Prostate gland (tissue), 2 donors: ENCODE measurements at regions not wholly inside any gene's neighbourhood (a gene's known extent, or its start where the extent isn't known, plus 50 kb on each side); places are given as distances from the start of the nearest gene placed in this dataset.

Experiments
- DNase-seq: peaks from one replicate; pipeline ENCODE4 v3.0.0-alpha.2; 2019; ENCODE audit warnings: low spot score
- H3K27ac ChIP-seq, 2 donors: fragments of 200-600 bp; sonication (generic); 2 replicates each; pipeline ENCODE4 v1.5.1; 2017 to 2019
- H3K27me3 ChIP-seq: fragments of 200-600 bp; sonication (generic); replicated peaks from 2 replicates; pipeline ENCODE4 v1.5.1; 2019; ENCODE audit not compliant: insufficient read depth
- H3K36me3 ChIP-seq, 2 donors: fragments of 200-600 bp; sonication (generic); 1 replicate in 1 of 2; 2 replicates in 1 of 2; pipeline versions ENCODE4 v1.5.1 to v1.8.1; 2017 to 2019
- H3K4me1 ChIP-seq: fragments of 200-600 bp; sonication (generic); replicated peaks from 2 replicates; pipeline ENCODE4 v1.5.1; 2019
- H3K4me3 ChIP-seq, 2 donors: fragments of 200-600 bp; sonication (generic); 2 replicates each; pipeline ENCODE4 v1.5.1; 2017 to 2019
- H3K9me3 ChIP-seq: fragments of 200-600 bp; sonication (generic); 2 replicates; pipeline ENCODE4 v1.5.1; 2017
- CTCF ChIP-seq, 4 experiments: fragments of 200-600 bp in 2 of 4; fragments of 450-650 bp in 2 of 4; sonication (generic) in 2 of 4; IDR thresholded peaks; 1 replicate in 3 of 4; 2 replicates in 1 of 4; pipeline ENCODE4 v1.5.1; 2016 to 2019; ENCODE audit warnings: antibody characterized with exemption in 4 of 4, mild to moderate bottlenecking in 2 of 4, moderate library complexity in 2 of 4
- POLR2A ChIP-seq: fragments of 450-650 bp; IDR thresholded peaks from one replicate; pipeline ENCODE4 v1.6.1; 2016; ENCODE audit warnings: antibody characterized with exemption, mild to moderate bottlenecking
- POLR2AphosphoS5 ChIP-seq: sonication (generic); formaldehyde crosslinking; IDR thresholded peaks from one replicate; pipeline ENCODE4 v1.6.1; 2017; ENCODE audit warnings: antibody characterized with exemption
- WGBS: methylation state at CpG from one replicate; pipeline ENCODE4 v1.1.5; 2018; 5-methylcytosine and 5-hydroxymethylcytosine counted together
- intact Hi-C: fragments of 100-400 bp; cut with DNase I; formaldehyde crosslinking; loops from one replicate; pipeline ENCODE4 v1.14.2; 2022

- peak overlapping the region in 1 of 2 donors; percentile 77 for H3K27ac ChIP-seq
- H3K4me1 ChIP-seq = no peaks in the 10 kb centered on the region
- 77% methylated on average over 5 of the region's 5 CpGs for WGBS
- no peaks in the 10 kb centered on the region for H3K27me3 ChIP-seq
- DNase-seq = no peak
- H3K9me3 ChIP-seq = no peaks in the 10 kb centered on the region
- intact Hi-C loops = loop anchor here (5.0 kb wide), 1 partner anchor 67 kb away; the partner anchor contains the start of gene GRAMD2B
- no peak overlapping the region for H3K4me3 ChIP-seq
- no peaks in the 10 kb centered on the region for H3K36me3 ChIP-seq
- TF ChIP-seq CTCF (IDR thresholded peaks at IDR 0.05) = no peak
- TF ChIP-seq POLR2A = no peak
- no peak for TF ChIP-seq POLR2AphosphoS5
Observed at GRCh38 chr5:126354858-126355731, 68.1 kb upstream of the GRAMD2B start.

- Histone ChIP-seq H3K4me3 (no peak overlapping the region), H3K4me1 (no peaks in the 10 kb centered on the region), H3K36me3 (no peaks in the 10 kb centered on the region), H3K27me3 (no peaks in the 10 kb centered on the region), H3K9me3 (no peaks in the 10 kb centered on the region), H3K27ac (no peak overlapping the region)
- WGBS = 83% methylated on average over 8 of the region's 8 CpGs
- intact Hi-C loops = no loop called here
- no peak for TF ChIP-seq CTCF (IDR thresholded peaks at IDR 0.05)
- TF ChIP-seq POLR2A = no peak
- no peak for TF ChIP-seq POLR2AphosphoS5
- DNase-seq = no peak
Observed at GRCh38 chr5:126355940-126356339, 67.3 kb upstream of the GRAMD2B start.

- WGBS = 61% methylated on average over 4 of the region's 4 CpGs
- no peaks in the 10 kb centered on the region for H3K36me3 ChIP-seq
- no peak for TF ChIP-seq POLR2A
- no peak for TF ChIP-seq CTCF (IDR thresholded peaks at IDR 0.05)
- TF ChIP-seq POLR2AphosphoS5 = no peak
- no peak overlapping the region for H3K4me3 ChIP-seq
- intact Hi-C loops = no loop called here
- DNase-seq = no peak
- no peaks in the 10 kb centered on the region for H3K27me3 ChIP-seq
- no peaks in the 10 kb centered on the region for H3K4me1 ChIP-seq
- H3K9me3 ChIP-seq = no peaks in the 10 kb centered on the region
- no peak overlapping the region for H3K27ac ChIP-seq
Observed at GRCh38 chr5:126357585-126358342, 65.4 kb upstream of the GRAMD2B start.

DNA sequence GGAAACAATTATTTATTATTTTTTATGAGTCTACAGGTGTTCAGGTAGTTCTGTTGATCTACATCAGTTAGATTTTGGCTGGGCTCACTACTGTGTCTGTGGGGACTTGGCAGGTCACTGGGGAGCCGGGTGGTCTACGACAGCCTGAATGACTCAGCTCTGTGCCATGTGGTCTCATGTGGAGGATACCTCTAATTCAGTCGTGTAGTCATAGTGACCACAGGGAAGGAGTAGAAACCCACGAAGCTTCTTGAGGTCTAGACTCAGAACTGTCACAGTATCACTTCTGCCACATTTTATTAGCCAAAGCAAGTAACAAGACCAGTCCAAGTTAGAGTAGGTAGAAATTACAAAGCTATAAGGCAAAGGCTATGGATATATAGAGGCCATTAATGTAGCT, 64.7 kb upstream of the GRAMD2B start:
- Histone ChIP-seq H3K4me1 (no peaks in the 10 kb centered on the region), H3K36me3 (no peaks in the 10 kb centered on the region), H3K27ac (no peak overlapping the region), H3K9me3 (no peaks in the 10 kb centered on the region), H3K4me3 (no peak overlapping the region), H3K27me3 (no peaks in the 10 kb centered on the region)
- 51% methylated on average over 4 of the region's 4 CpGs for WGBS
- TF ChIP-seq POLR2A (no peak), POLR2AphosphoS5 (no peak), CTCF (IDR thresholded peaks at IDR 0.05) (no peak)
- DNase-seq = no peak
- intact Hi-C loops = no loop called here
